ENCODE measurements at regions not wholly inside any gene's neighbourhood (a gene's known extent, or its start where the extent isn't known, plus 50 kb on each side); places are given as distances from the start of the nearest gene placed in this dataset.

DNA sequence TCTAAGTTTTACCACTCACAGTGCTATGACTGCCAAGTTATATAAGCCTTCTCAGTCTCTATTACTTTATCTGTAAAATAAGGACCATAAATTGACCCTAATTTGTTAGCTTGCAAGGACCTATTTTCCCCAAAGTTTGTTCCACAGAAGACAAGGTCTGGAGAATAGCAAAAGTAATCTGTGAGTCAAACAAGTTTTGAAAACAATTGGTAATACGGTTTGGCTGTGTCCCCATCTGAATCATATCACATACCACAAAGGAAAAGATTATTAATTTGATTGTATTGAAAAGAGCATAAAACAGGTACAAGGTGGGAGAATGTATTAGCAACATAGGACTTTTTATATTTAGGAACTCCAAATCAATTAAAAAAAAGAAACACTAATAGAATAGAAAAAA is 124.0 kb upstream of the TARS1 start:
- TF ChIP-seq NR2F2 (IDR thresholded peaks at IDR 0.05) (no peak), EGR1 (IDR thresholded peaks at IDR 0.05; ENCODE audit: low read depth in 2 of 2) (no peak), YY1 (IDR thresholded peaks at IDR 0.05) (no peak), TAF1 (conservative IDR thresholded peaks at IDR 0.05) (no peak), JUND (IDR thresholded peaks at IDR 0.05) (no peak), HNF4A (conservative IDR thresholded peaks at IDR 0.05) (no peak), HNF4G (IDR thresholded peaks at IDR 0.05) (no peak), SP1 (IDR thresholded peaks at IDR 0.05) (no peak), RXRA (IDR thresholded peaks at IDR 0.05) (no peak), GABPA (IDR thresholded peaks at IDR 0.05 in 1 of 2, conservative IDR thresholded peaks at IDR 0.05 in 1 of 2) (no peak), RAD21 (IDR thresholded peaks at IDR 0.05) (no peak), FOXA1 (IDR thresholded peaks at IDR 0.05) (no peak)
- TF ChIP-seq, protein P1, sequence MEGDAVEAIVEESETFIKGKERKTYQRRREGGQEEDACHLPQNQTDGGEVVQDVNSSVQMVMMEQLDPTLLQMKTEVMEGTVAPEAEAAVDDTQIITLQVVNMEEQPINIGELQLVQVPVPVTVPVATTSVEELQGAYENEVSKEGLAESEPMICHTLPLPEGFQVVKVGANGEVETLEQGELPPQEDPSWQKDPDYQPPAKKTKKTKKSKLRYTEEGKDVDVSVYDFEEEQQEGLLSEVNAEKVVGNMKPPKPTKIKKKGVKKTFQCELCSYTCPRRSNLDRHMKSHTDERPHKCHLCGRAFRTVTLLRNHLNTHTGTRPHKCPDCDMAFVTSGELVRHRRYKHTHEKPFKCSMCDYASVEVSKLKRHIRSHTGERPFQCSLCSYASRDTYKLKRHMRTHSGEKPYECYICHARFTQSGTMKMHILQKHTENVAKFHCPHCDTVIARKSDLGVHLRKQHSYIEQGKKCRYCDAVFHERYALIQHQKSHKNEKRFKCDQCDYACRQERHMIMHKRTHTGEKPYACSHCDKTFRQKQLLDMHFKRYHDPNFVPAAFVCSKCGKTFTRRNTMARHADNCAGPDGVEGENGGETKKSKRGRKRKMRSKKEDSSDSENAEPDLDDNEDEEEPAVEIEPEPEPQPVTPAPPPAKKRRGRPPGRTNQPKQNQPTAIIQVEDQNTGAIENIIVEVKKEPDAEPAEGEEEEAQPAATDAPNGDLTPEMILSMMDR (IDR thresholded peaks at IDR 0.05; ENCODE audit: low read depth, low read length, missing input control) = no peak
- TF ChIP-seq, protein P2, sequence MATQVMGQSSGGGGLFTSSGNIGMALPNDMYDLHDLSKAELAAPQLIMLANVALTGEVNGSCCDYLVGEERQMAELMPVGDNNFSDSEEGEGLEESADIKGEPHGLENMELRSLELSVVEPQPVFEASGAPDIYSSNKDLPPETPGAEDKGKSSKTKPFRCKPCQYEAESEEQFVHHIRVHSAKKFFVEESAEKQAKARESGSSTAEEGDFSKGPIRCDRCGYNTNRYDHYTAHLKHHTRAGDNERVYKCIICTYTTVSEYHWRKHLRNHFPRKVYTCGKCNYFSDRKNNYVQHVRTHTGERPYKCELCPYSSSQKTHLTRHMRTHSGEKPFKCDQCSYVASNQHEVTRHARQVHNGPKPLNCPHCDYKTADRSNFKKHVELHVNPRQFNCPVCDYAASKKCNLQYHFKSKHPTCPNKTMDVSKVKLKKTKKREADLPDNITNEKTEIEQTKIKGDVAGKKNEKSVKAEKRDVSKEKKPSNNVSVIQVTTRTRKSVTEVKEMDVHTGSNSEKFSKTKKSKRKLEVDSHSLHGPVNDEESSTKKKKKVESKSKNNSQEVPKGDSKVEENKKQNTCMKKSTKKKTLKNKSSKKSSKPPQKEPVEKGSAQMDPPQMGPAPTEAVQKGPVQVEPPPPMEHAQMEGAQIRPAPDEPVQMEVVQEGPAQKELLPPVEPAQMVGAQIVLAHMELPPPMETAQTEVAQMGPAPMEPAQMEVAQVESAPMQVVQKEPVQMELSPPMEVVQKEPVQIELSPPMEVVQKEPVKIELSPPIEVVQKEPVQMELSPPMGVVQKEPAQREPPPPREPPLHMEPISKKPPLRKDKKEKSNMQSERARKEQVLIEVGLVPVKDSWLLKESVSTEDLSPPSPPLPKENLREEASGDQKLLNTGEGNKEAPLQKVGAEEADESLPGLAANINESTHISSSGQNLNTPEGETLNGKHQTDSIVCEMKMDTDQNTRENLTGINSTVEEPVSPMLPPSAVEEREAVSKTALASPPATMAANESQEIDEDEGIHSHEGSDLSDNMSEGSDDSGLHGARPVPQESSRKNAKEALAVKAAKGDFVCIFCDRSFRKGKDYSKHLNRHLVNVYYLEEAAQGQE (IDR thresholded peaks at IDR 0.05) = no peak
- TF ChIP-seq, protein P3, sequence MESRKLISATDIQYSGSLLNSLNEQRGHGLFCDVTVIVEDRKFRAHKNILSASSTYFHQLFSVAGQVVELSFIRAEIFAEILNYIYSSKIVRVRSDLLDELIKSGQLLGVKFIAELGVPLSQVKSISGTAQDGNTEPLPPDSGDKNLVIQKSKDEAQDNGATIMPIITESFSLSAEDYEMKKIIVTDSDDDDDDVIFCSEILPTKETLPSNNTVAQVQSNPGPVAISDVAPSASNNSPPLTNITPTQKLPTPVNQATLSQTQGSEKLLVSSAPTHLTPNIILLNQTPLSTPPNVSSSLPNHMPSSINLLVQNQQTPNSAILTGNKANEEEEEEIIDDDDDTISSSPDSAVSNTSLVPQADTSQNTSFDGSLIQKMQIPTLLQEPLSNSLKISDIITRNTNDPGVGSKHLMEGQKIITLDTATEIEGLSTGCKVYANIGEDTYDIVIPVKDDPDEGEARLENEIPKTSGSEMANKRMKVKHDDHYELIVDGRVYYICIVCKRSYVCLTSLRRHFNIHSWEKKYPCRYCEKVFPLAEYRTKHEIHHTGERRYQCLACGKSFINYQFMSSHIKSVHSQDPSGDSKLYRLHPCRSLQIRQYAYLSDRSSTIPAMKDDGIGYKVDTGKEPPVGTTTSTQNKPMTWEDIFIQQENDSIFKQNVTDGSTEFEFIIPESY (IDR thresholded peaks at IDR 0.05) = no peak
- TF ChIP-seq, protein P4, sequence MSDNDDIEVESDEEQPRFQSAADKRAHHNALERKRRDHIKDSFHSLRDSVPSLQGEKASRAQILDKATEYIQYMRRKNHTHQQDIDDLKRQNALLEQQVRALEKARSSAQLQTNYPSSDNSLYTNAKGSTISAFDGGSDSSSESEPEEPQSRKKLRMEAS (IDR thresholded peaks at IDR 0.05) = no peak
- Histone ChIP-seq H3K27ac (ENCODE audit: low read depth in 1 of 2, low read length in 2 of 2) (no peak overlapping the region), H3K27me3 (ENCODE audit: control insufficient read depth in 4 of 4, insufficient read depth in 4 of 4, low read length in 3 of 4) (no peaks in the 10 kb centered on the region), H3K4me3 (ENCODE audit: low read depth in 1 of 3, low read length in 3 of 3) (no peak overlapping the region), H3K36me3 (ENCODE audit: control insufficient read depth in 4 of 4, insufficient read depth in 3 of 4, low read depth in 1 of 4, low read length in 3 of 4) (no peaks in the 10 kb centered on the region), H3K9ac (ENCODE audit: low read depth in 1 of 2, low read length in 2 of 2) (no peak overlapping the region), H3K4me1 (ENCODE audit: control insufficient read depth in 4 of 4, insufficient read depth in 4 of 4, low read length in 3 of 4) (no peaks in the 10 kb centered on the region), H3K9me3 (ENCODE audit: control insufficient read depth in 4 of 4, low read length in 3 of 4) (no peaks in the 10 kb centered on the region)
- 90% methylated on average over 1 of the region's 1 CpG for WGBS
- no peak for DNase-seq (ENCODE audit: low spot score)

DNA sequence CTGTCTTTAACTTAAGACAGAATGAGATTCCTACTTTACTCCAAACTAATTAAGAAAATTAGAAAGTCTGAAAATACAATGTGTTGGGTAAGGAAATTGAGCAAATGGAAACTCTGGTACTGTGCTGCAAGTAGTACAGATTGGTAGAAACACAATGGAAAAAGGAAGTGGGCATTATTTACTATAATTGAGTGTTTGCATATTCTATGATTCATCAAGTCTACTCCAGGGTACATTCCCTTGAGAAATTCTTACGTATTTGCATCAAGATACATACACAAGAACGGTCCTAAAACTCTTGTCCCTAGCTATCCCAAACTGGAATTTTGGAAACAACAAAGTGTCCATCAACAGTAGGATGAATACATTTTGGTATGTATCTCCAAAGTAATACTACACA is 123.5 kb upstream of the TARS1 start:
- Histone ChIP-seq H3K27me3 (ENCODE audit: control insufficient read depth in 4 of 4, insufficient read depth in 4 of 4, low read length in 3 of 4) (no peaks in the 10 kb centered on the region), H3K27ac (ENCODE audit: low read depth in 1 of 2, low read length in 2 of 2) (no peak overlapping the region), H3K9me3 (ENCODE audit: control insufficient read depth in 4 of 4, low read length in 3 of 4) (no peaks in the 10 kb centered on the region), H3K9ac (ENCODE audit: low read depth in 1 of 2, low read length in 2 of 2) (no peak overlapping the region), H3K4me3 (ENCODE audit: low read depth in 1 of 3, low read length in 3 of 3) (no peak overlapping the region), H3K4me1 (ENCODE audit: control insufficient read depth in 4 of 4, insufficient read depth in 4 of 4, low read length in 3 of 4) (no peaks in the 10 kb centered on the region), H3K36me3 (ENCODE audit: control insufficient read depth in 4 of 4, insufficient read depth in 3 of 4, low read depth in 1 of 4, low read length in 3 of 4) (no peaks in the 10 kb centered on the region)
- no peak for TF ChIP-seq JUND (IDR thresholded peaks at IDR 0.05)
- DNase-seq (ENCODE audit: low spot score) = no peak
- WGBS = 89% methylated on average over 2 of the region's 2 CpGs
